ENCODE measurements at regions not wholly inside any gene's neighbourhood (a gene's known extent, or its start where the extent isn't known, plus 50 kb on each side); places are given as distances from the start of the nearest gene placed in this dataset.

DNA sequence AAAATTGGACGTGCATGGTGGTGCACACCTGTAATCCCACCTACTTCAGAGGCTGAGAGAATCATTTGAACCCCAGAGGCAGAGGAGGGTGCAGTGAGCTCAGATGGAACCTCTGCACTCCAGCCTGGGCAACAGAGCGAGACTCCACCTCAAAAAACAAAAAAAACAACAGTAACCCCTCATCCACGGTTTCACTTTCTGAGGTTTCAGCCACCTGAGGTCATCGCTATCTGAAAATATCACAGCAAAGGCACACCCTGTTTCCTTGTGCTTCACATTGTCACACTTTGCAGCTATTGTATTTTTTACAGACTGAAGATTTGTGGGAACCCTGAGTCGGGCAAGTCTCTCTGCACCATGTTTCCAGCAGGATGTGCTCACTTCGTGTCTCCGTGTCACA lies 54.1 kb upstream of the FOXQ1 start:
- no peak for DNase-seq (ENCODE audit: low read depth in 2 of 2)

GRCh38 chr6:1256435-1257008 lies 55.4 kb upstream of the FOXQ1 start:
- DNase-seq (ENCODE audit: low read depth in 2 of 2) = no peak

- no peak for DNase-seq (ENCODE audit: low read depth in 2 of 2)
Observed at GRCh38 chr6:1255636-1256365, 56.1 kb upstream of the FOXQ1 start.

- no peak for DNase-seq (ENCODE audit: low read depth in 2 of 2)
Observed at GRCh38 chr6:1254326-1254725, 57.6 kb upstream of the FOXQ1 start.

- DNase-seq (ENCODE audit: low read depth in 2 of 2) = no peak
Observed at GRCh38 chr6:1253816-1254215, 58.1 kb upstream of the FOXQ1 start.

DNA sequence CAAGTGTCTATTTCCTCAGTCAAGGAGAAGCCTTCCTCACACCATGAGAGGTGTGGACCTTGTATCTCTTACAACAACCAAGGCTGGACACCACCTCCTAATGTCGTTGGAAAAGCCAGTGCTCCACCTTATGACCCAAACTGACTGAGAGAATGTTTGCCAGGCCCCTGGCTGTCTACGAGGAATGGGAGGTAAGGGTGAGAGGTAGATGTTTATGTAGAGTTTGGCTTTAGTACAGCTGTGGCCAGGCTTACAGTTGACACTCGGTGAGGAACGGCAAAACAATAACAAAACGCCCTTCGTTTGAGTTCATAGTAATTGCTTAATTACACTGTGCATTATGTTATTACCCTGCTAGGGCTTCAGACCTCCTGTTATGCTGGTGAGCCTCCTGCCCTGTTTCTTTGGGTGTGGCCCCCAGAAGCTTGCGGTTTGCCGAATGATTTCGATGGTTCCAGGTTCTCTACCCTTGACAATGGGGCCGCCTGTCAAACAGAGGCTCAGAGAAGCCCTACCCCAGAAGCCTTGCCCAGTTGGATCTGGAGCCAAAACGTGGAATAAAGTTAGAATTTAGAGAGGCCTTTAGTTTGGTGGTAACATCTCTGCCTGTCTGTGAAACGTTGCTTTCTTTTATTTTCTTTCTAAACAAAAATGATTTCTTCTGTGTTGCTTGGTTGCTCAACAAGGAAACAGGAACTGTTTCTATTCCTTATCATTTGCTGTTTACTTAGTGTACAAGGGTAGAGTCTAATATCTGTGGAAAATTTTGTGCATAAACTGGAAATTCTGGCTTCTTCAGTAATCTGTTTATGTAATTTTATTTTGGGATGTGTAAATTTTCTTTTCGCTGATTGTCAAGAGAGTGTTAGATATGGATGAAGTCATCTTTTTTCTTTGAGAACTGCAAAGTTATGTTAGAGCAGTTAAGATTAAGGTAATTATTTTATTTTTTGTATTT lies 60.4 kb upstream of the FOXQ1 start:
- DNase-seq (ENCODE audit: low read depth in 2 of 2) = no peak

DNA sequence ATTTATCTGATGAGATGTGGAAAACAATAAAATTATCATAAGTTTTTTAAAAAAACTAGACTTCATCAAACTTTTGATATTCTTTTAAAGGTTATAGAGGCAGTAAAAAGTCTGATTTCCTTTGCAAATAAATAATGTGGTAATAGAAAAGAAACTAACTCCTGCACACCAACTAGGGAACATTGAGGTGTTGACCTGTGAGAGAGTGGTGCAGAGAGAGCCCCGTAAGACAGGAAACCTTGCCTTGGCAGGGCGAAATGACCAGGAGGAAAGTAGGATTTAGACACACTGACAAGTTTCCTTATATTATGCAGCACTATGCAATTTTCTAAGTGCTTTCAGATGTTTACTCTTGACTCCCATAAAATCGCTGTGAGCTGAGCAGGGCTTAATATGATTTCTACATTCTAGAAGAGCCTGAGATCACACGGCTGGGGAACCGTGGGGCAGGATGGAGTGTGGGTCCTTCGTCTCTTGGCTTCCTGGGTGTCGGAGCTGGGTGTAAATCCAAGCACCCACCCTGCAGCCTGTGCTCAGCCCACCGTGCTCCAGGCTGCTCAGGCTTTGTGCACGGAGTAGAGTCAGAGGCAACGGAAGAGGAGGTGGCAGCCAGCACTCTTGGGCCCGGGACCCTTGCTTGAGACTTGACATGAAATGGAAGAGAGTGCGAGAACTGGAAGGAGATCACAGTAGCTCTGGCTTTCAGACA lies 61.3 kb upstream of the FOXQ1 start:
- no peak for DNase-seq (ENCODE audit: low read depth in 2 of 2)

GRCh38 chr6:1247894-1248293 lies 64.0 kb upstream of the FOXQ1 start:
- DNase-seq (ENCODE audit: low read depth in 2 of 2) = no peak

DNA sequence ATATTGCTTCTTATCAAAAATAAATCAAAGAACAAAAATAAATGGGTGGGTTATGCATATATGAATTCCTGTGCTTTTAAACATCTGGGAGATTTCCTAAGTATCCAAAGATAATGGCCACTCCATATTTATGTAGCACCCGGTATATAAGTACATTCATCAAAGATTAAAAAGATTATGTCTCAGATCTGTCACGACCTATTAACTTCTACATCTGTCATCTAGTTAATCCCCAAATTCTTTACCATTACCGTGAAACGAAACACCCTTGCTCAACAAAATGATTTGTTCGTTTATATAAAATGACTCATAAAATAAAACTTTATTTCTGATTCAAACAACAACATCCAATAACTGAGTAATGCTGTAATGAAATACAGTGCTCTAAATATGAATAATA lies 64.8 kb upstream of the FOXQ1 start:
- DNase-seq (ENCODE audit: low read depth in 2 of 2) = no peak

DNA sequence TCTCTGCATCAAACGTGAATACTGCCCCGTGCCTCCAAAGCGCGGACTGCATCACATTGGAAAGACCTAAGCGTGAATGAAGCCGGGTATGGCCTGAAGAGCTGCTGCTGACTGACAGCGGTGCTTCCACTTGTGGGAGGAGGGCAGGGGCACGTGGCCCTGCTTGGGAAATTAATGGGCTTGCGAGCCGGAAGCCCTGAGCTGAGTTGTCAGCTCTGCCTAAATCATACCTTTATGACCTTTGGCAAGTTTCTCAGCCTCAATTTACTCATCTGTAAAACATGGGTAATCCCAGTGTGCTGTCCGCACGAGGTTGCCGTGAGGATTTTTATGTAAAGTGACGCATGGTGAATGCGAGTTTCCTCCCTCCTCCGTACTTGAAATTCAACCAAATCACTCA lies 67.0 kb upstream of the FOXQ1 start:
- DNase-seq (ENCODE audit: low read depth in 2 of 2) = no peak

DNA sequence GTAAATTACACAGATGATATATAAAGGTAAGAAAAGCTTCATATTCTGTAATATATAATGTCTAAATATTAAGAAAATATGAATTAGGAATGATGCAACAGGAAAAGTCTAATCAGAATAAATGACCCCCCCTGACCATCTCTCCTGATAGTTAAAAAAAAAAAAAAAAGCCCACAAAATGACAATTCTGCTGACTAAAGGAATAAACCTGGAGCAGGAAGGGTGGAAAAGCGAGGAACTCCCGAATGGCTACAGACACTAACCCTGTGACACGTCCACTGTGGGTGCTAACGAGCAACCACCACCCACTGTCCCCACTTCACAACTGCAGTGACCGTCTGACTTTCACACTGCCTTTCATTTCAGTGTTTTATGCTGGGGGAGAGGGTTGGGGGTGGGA lies 67.6 kb upstream of the FOXQ1 start:
- no peak for DNase-seq (ENCODE audit: low read depth in 2 of 2)

DNA sequence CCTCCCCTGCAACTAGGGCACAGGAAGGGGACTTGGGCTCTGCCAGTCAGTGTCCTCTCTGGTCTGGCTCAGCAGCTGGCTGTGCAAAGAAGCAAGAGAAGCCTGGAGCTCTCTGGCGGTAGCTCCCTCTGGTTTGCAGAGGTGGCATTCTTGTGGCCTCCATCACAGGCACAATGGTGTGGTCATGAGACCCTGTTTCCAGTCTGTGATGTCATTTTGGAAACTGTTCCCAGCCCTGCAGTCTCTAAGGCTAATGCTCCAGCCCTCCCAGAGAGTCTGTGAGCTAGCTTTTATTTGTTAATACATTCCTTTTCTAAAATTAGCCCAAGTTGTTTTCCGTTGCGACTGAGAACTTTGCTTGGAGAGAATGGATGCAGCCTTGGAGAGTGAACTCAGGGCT lies 69.5 kb upstream of the FOXQ1 start:
- no peak for DNase-seq (ENCODE audit: low read depth in 2 of 2)

GRCh38 chr6:1242021-1242420 lies 69.9 kb upstream of the FOXQ1 start:
- DNase-seq (ENCODE audit: low read depth in 2 of 2) = no peak

DNA sequence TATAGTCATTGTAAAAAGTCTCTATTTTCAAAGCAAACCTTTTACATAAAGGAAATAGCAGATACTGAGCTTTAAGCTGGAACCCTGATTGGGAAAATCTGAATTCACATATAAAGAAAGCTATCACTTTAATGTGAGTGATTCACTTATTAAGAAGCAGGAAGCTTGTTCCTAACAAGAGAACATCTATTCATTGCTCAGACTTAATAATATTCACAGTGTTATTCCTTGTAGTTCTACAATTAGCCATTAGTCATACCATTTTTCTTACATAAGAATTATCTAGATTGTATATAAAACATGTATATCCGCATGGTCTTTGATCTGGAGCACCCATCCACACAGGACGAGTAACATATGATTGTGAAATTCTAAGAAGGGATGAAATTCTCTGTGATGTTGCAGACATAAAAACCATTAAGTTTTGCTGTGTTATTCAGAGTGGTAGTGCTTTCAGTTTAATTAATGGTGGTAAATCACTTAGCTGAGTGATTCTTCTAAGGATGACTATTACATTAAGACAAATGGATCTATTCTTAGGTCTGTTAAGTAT lies 71.1 kb upstream of the FOXQ1 start:
- no peak for DNase-seq (ENCODE audit: low read depth in 2 of 2)

DNA sequence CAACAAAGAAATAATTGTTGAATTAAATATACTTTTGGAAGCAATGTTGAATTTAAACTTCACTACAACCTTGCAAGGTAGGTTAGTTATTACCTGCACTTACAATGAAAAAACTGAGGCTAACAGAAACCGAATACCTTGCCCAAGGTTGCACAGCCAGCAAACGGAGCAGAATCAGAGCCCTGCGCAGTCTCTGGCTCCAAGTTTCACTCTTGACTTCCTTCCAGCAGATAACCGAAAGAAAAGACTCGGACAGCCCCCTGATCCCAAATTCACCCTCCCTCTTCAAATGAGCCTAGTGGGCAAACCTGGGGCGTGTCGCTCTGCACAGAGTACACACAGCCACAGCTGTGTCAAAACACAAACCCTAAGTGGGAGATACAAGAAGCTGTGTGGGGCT lies 72.1 kb upstream of the FOXQ1 start:
- no peak for DNase-seq (ENCODE audit: low read depth in 2 of 2)

GRCh38 chr6:1238040-1238439 lies 73.9 kb upstream of the FOXQ1 start:
- DNase-seq (ENCODE audit: low read depth in 2 of 2) = no peak

GRCh38 chr6:1237636-1238035 lies 74.3 kb upstream of the FOXQ1 start:
- no peak for DNase-seq (ENCODE audit: low read depth in 2 of 2)

- no peak for DNase-seq (ENCODE audit: low read depth in 2 of 2)
Observed at GRCh38 chr6:1235825-1236224, 76.1 kb upstream of the FOXQ1 start.

DNA sequence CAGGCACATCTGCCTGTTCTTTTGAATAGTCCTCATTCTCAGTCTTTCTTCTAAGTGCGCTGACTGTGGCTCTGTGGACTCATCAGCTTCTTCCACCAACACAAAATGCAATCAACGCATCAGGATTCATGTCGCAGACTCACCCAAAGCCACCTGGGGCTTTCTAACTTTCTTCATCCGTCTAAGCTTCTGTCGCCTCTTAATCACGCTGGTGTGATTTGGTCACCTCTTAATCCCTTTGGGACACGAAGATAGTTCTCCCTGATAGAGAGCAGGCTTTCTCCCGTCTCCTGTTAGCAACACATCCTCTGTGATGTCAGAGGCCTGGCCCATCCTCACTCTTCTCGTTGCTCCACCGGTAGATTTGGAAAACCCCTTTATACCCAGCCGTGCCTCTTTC lies 78.0 kb upstream of the FOXQ1 start:
- no peak for DNase-seq (ENCODE audit: low read depth in 2 of 2)

GRCh38 chr6:1232578-1232977 lies 79.3 kb upstream of the FOXQ1 start:
- no peak for DNase-seq (ENCODE audit: low read depth in 2 of 2)

- no peak for DNase-seq (ENCODE audit: low read depth in 2 of 2)
Observed at GRCh38 chr6:1231941-1232340, 80.0 kb upstream of the FOXQ1 start.

All from dermis microvascular lymphatic vessel endothelial cell (primary cell).